ENCODE measurements at regions not wholly inside any gene's neighbourhood (a gene's known extent, or its start where the extent isn't known, plus 50 kb on each side); places are given as distances from the start of the nearest gene placed in this dataset.

DNA sequence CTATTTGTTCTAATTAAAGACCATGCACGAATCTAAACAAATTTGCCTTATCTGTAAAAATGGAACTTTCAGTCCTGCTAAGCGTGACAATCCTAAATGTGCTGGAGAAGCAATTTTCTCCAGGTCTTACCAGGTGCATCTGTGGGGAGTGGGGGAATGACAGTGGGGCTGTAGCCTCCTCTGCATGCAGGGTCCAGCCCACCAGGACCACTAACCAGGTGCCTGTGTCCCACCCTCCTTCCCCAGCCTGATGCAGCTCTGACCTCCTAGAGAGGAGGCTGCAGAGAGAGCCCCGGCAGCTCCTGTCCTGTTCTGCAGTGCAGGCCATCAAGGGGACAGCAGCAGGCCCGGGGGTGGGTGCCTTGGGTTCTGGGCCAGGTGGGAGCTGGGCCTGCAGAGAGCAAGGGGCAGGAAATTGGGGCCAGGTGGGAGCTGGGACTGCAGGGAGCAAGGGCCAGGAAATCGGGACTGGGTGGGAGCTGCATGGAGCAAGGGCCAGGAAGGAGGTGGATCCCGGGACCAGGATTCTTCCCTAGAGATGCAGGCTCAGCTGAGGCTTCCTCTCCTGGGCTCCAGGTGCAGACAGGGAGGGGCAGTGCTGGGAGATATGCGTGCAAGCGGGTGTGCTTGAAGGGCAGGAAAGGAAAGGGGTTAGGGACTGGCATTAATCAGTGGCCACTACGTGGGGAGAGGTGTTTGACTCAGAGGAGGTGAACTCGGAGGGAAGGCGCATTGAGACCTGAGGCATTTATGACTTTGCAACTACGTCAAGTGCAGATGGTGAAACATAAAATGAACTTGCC is 185.3 kb downstream of the ANKRD30B start:
- TF ChIP-seq, protein P1, sequence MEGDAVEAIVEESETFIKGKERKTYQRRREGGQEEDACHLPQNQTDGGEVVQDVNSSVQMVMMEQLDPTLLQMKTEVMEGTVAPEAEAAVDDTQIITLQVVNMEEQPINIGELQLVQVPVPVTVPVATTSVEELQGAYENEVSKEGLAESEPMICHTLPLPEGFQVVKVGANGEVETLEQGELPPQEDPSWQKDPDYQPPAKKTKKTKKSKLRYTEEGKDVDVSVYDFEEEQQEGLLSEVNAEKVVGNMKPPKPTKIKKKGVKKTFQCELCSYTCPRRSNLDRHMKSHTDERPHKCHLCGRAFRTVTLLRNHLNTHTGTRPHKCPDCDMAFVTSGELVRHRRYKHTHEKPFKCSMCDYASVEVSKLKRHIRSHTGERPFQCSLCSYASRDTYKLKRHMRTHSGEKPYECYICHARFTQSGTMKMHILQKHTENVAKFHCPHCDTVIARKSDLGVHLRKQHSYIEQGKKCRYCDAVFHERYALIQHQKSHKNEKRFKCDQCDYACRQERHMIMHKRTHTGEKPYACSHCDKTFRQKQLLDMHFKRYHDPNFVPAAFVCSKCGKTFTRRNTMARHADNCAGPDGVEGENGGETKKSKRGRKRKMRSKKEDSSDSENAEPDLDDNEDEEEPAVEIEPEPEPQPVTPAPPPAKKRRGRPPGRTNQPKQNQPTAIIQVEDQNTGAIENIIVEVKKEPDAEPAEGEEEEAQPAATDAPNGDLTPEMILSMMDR (IDR thresholded peaks at IDR 0.05): no peak
- TF ChIP-seq POLR2AphosphoS5 (IDR thresholded peaks at IDR 0.05): no peak
- no peak for TF ChIP-seq POLR2A (IDR thresholded peaks at IDR 0.05)
